ENCODE measurements at regions not wholly inside any gene's neighbourhood (a gene's known extent, or its start where the extent isn't known, plus 50 kb on each side); places are given as distances from the start of the nearest gene placed in this dataset.

DNA sequence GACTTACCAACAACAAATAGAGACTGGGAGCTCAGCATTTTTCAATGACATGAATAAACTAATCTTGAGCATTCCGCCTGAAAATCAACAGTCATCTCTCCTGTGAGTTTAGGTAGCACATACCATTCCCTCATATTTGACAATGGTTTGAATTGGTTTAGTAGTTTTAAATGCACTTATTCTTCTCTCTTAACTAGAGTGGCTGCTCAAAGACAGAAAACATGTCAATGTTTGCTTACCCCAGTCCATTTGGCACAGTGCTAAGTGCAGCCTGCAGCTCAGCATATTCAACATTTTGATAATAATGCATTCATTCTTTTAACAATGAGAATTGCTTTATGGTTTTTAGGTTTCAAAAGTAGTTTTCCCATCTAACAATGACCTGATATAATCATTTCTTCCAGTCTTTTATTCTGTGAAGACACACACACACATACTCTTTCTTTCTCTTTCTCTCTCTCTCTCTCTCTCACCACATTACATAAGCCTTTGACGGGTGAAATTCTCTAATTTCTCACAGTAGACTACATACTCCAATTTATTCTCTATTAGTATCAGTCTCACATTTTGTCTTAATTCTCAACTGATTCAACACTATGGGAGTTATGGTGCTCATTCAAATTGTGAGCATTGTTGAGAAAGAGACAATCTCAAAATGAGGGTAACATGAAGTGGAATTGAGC, 432.3 kb downstream of the LRRIQ3 start:
- Mint-ChIP-seq H3K9me3 (no peaks in the 10 kb centered on the region), H3K27me3 (no peaks in the 10 kb centered on the region), H3K4me1 (no peaks in the 10 kb centered on the region), H3K4me3 (no peak overlapping the region), H3K27ac (no peak overlapping the region), H3K36me3 (no peaks in the 10 kb centered on the region)

- Mint-ChIP-seq H3K36me3 (no peaks in the 10 kb centered on the region), H3K27ac (no peak overlapping the region), H3K9me3 (no peaks in the 10 kb centered on the region), H3K27me3 (no peaks in the 10 kb centered on the region), H3K4me1 (no peaks in the 10 kb centered on the region), H3K4me3 (no peak overlapping the region)
Observed at GRCh38 chr1:73761559-73761958, 436.4 kb downstream of the LRRIQ3 start.

GRCh38 chr1:73759011-73759410, 439.0 kb downstream of the LRRIQ3 start:
- Mint-ChIP-seq H3K4me1 (no peaks in the 10 kb centered on the region), H3K36me3 (no peaks in the 10 kb centered on the region), H3K27me3 (no peaks in the 10 kb centered on the region), H3K9me3 (peaks cover 5% of the 10 kb centered on the region), H3K4me3 (no peak overlapping the region), H3K27ac (no peak overlapping the region)

DNA sequence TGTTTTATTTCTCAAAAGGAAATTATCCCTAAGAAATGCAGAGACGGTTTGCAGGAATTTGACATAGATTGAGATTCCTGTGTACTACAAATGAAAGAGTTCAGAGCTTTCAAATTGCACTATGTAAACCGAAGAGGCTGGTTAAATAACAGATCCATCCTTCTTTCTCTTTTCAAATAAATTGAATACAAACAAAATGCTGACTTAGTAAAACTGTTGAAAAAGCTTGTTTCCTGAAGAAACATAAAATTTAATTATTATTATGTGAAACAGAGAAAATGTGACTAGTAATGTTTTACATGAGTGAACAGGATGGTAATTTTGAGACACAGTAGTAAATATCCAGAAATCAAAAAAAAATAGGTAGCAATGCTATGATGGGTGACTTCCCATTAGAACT, 441.2 kb downstream of the LRRIQ3 start:
- Mint-ChIP-seq H3K4me1 (no peaks in the 10 kb centered on the region), H3K4me3 (no peak overlapping the region), H3K9me3 (peaks cover 5% of the 10 kb centered on the region), H3K36me3 (no peaks in the 10 kb centered on the region), H3K27me3 (no peaks in the 10 kb centered on the region), H3K27ac (no peak overlapping the region)

GRCh38 chr1:73755649-73756048, 442.3 kb downstream of the LRRIQ3 start:
- H3K4me3 Mint-ChIP-seq = no peak overlapping the region
- H3K36me3 Mint-ChIP-seq = no peaks in the 10 kb centered on the region
- H3K27me3 Mint-ChIP-seq = no peaks in the 10 kb centered on the region
- peaks cover 5% of the 10 kb centered on the region for H3K9me3 Mint-ChIP-seq
- H3K27ac Mint-ChIP-seq = no peak overlapping the region
- H3K4me1 Mint-ChIP-seq = no peaks in the 10 kb centered on the region

DNA sequence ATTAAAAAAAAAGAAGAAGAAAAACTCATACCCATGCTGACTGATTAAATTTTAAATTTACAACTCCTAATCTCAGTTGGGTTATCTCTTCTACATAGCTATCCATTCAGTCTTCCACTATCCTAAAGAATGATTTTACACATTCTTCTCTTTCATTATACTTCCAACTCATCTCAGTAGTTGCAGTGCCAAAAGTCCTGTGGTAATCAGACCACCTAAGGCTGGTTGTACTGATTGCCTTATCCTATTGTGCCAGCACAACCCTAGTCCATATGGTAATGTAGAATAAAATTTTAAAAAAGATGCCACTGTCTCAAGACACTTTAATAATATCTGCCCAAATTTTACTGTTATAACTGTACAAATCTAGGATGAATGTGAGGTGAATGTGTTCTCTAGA, 448.0 kb downstream of the LRRIQ3 start:
- no peak overlapping the region for H3K27ac Mint-ChIP-seq
- no peaks in the 10 kb centered on the region for H3K4me1 Mint-ChIP-seq
- peaks cover 15% of the 10 kb centered on the region for H3K9me3 Mint-ChIP-seq
- H3K27me3 Mint-ChIP-seq = no peaks in the 10 kb centered on the region
- no peaks in the 10 kb centered on the region for H3K36me3 Mint-ChIP-seq
- H3K4me3 Mint-ChIP-seq = no peak overlapping the region

DNA sequence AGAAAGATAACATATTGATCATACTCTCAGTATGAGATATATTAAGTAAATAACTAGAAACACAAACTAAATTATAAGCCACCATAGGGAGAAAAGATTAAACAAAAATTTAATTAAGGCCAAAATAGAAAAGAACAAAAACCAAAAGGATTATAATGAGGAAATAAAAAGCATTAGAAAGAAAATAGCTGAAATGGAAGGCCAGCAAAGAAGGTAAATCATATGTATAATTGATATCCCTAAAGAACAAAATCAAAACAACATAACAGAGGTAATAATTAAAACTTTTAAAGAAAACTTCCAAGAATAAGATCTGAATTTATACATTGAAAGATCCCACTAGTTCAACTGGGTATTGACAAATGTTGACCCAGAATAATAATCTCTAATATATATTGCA, 453.0 kb downstream of the LRRIQ3 start:
- H3K9me3 Mint-ChIP-seq = peaks cover 18% of the 10 kb centered on the region
- H3K36me3 Mint-ChIP-seq = no peaks in the 10 kb centered on the region
- no peak overlapping the region for H3K27ac Mint-ChIP-seq
- H3K27me3 Mint-ChIP-seq = no peaks in the 10 kb centered on the region
- no peaks in the 10 kb centered on the region for H3K4me1 Mint-ChIP-seq
- no peak overlapping the region for H3K4me3 Mint-ChIP-seq

GRCh38 chr1:73736125-73736524, 461.9 kb downstream of the LRRIQ3 start:
- Mint-ChIP-seq H3K9me3 (peaks cover 5% of the 10 kb centered on the region), H3K36me3 (no peaks in the 10 kb centered on the region), H3K4me1 (no peaks in the 10 kb centered on the region), H3K27ac (no peak overlapping the region), H3K27me3 (no peaks in the 10 kb centered on the region), H3K4me3 (no peak overlapping the region)

GRCh38 chr1:73727036-73727435, 470.9 kb downstream of the LRRIQ3 start:
- Mint-ChIP-seq H3K36me3 (no peaks in the 10 kb centered on the region), H3K9me3 (no peaks in the 10 kb centered on the region), H3K4me3 (no peak overlapping the region), H3K27ac (no peak overlapping the region), H3K4me1 (no peaks in the 10 kb centered on the region), H3K27me3 (no peaks in the 10 kb centered on the region)

GRCh38 chr1:73722055-73722454, 475.9 kb downstream of the LRRIQ3 start:
- no peak overlapping the region for H3K27ac Mint-ChIP-seq
- H3K4me1 Mint-ChIP-seq = no peaks in the 10 kb centered on the region
- H3K9me3 Mint-ChIP-seq = peaks cover 2% of the 10 kb centered on the region
- no peaks in the 10 kb centered on the region for H3K36me3 Mint-ChIP-seq
- H3K4me3 Mint-ChIP-seq = no peak overlapping the region
- no peaks in the 10 kb centered on the region for H3K27me3 Mint-ChIP-seq

DNA sequence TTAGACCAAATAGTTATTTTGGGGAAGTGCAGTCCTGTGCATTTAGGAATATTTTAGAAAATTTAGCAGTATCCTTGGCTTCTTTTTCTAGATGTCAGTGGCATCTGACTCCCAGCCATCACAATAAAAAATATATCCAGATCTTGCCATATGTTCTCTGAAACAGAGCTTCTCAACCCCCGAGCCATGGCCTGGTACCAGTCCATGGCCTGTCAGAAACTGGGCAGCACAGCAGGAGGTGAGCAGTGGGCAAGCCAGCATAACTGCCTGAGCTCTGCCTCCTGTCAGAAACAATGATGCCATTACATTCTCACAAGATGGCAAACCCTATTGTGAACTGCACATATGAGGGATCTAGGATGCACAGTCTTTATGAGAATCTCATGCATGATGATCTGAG, 480.0 kb downstream of the LRRIQ3 start:
- H3K36me3 Mint-ChIP-seq = no peaks in the 10 kb centered on the region
- H3K4me3 Mint-ChIP-seq = no peak overlapping the region
- H3K9me3 Mint-ChIP-seq = peaks cover 7% of the 10 kb centered on the region
- no peaks in the 10 kb centered on the region for H3K27me3 Mint-ChIP-seq
- H3K27ac Mint-ChIP-seq = no peak overlapping the region
- H3K4me1 Mint-ChIP-seq = no peaks in the 10 kb centered on the region

DNA sequence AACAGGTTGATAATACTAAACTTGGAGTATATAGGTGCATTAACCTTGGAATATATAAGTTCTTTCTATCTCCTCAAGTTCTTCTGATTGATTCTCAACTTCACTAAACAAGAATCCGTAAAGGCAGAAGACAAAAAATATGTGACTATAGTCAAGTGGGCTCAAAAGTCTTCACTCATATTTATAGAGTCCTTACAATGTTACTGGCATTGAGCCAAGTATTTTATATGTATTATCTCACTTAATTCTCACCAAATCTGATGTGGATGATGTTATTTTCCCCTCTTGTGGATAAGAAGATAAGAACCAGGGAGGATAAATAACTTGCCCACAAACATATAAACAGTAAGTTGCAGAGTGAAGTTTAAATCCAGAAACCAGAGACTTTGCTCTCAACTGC, 486.9 kb downstream of the LRRIQ3 start:
- peaks cover 5% of the 10 kb centered on the region for H3K9me3 Mint-ChIP-seq
- H3K27ac Mint-ChIP-seq = no peak overlapping the region
- no peaks in the 10 kb centered on the region for H3K27me3 Mint-ChIP-seq
- H3K4me1 Mint-ChIP-seq = no peaks in the 10 kb centered on the region
- H3K4me3 Mint-ChIP-seq = no peak overlapping the region
- H3K36me3 Mint-ChIP-seq = no peaks in the 10 kb centered on the region

DNA sequence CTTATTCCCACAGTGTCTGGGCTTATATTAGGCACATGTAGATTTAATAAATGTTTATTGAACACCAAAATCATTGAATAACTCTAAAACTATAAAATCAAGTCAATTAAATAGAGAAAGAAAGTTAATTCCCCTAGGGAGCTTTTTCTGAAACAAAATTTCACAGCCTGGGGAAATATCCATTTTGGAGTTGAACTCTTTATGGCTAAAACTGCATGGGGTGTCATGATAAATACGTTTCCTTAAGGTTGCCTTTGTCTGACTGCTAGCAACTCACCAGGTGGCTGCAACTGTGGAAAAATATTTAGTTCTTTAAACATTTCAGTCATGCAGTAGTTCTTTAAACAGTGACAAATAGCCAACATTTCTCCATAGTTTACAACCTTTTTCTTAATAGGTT, 496.1 kb downstream of the LRRIQ3 start:
- H3K27me3 Mint-ChIP-seq = no peaks in the 10 kb centered on the region
- no peak overlapping the region for H3K27ac Mint-ChIP-seq
- no peaks in the 10 kb centered on the region for H3K4me1 Mint-ChIP-seq
- no peak overlapping the region for H3K4me3 Mint-ChIP-seq
- no peaks in the 10 kb centered on the region for H3K36me3 Mint-ChIP-seq
- H3K9me3 Mint-ChIP-seq = no peaks in the 10 kb centered on the region

DNA sequence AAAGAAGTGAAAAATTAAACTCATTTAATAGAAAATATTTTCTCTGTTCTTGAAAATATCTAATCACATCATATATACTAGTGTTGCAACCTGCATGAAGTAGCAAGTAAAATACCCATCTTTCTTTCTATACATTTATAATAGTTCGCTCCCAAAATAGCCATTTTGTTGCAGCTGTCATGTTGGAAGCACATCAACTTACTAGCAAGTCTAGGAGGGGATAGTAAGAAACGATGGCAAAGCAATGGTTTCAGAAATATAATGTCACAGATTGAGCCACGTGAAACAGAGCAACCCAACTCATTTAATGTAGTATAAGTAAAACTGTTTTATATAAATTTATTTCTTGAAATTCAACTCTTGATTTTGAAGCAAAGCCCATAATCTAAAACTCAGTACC, 521.8 kb downstream of the LRRIQ3 start:
- Mint-ChIP-seq H3K27me3 (no peaks in the 10 kb centered on the region), H3K4me3 (no peak overlapping the region), H3K4me1 (no peaks in the 10 kb centered on the region), H3K36me3 (no peaks in the 10 kb centered on the region), H3K27ac (no peak overlapping the region), H3K9me3 (peaks cover 7% of the 10 kb centered on the region)

DNA sequence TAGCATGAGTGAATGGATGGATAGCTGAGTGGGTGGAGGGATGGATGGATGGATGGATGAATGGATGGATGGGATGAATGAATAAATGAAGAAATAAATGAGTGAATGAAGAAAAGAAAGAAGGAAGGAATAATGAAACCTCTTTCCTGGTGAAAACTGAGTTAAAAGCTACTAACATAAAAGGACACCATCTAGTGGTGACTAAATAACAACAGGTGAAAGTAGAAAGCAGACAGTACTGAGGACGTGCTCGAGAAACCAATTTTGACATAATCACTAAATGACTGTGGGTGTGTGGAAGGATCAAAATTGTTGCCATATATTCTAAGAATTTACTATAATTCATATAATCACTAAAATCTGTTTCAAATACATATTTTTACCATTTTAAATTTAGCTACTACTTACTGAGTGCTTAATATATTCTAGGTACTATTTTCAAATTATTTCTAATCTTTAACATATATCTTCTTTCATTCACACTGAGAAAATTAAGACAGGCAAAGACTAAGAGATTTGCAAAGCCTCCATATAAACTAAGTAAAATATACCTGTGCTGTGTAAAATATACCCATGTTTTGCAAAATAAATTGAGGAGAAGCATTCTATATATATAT, 522.9 kb downstream of the LRRIQ3 start:
- H3K27ac Mint-ChIP-seq = no peak overlapping the region
- no peak overlapping the region for H3K4me3 Mint-ChIP-seq

GRCh38 chr1:73673971-73674370, 524.0 kb downstream of the LRRIQ3 start:
- H3K4me1 Mint-ChIP-seq = no peaks in the 10 kb centered on the region
- H3K9me3 Mint-ChIP-seq = peaks cover 7% of the 10 kb centered on the region

More for the DNA sequence above, 522.9 kb downstream of the LRRIQ3 start:
- Mint-ChIP-seq H3K27me3 (no peaks in the 10 kb centered on the region), H3K9me3 (peaks cover 10% of the 10 kb centered on the region), H3K36me3 (no peaks in the 10 kb centered on the region), H3K4me1 (no peaks in the 10 kb centered on the region)

GRCh38 chr1:73671530-73671929, 526.4 kb downstream of the LRRIQ3 start:
- Mint-ChIP-seq H3K4me1 (no peaks in the 10 kb centered on the region), H3K27ac (no peak overlapping the region), H3K9me3 (peaks cover 4% of the 10 kb centered on the region), H3K36me3 (no peaks in the 10 kb centered on the region), H3K4me3 (no peak overlapping the region), H3K27me3 (no peaks in the 10 kb centered on the region)

More at GRCh38 chr1:73673971-73674370, 524.0 kb downstream of the LRRIQ3 start:
- Mint-ChIP-seq H3K4me3 (no peak overlapping the region), H3K27ac (no peak overlapping the region), H3K36me3 (no peaks in the 10 kb centered on the region), H3K27me3 (no peaks in the 10 kb centered on the region)
